ENCODE measurements at regions not wholly inside any gene's neighbourhood (a gene's known extent, or its start where the extent isn't known, plus 50 kb on each side); places are given as distances from the start of the nearest gene placed in this dataset.

- TF ChIP-seq, protein P1, sequence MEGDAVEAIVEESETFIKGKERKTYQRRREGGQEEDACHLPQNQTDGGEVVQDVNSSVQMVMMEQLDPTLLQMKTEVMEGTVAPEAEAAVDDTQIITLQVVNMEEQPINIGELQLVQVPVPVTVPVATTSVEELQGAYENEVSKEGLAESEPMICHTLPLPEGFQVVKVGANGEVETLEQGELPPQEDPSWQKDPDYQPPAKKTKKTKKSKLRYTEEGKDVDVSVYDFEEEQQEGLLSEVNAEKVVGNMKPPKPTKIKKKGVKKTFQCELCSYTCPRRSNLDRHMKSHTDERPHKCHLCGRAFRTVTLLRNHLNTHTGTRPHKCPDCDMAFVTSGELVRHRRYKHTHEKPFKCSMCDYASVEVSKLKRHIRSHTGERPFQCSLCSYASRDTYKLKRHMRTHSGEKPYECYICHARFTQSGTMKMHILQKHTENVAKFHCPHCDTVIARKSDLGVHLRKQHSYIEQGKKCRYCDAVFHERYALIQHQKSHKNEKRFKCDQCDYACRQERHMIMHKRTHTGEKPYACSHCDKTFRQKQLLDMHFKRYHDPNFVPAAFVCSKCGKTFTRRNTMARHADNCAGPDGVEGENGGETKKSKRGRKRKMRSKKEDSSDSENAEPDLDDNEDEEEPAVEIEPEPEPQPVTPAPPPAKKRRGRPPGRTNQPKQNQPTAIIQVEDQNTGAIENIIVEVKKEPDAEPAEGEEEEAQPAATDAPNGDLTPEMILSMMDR (IDR thresholded peaks at IDR 0.05) = no peak
- no peak for TF ChIP-seq POLR2A (IDR thresholded peaks at IDR 0.05)
These were observed 253.8 kb downstream of the DHX15 start for GRCh38 chr4:24330573-24330972.
